HFF-Myc (cell line): ENCODE measurements at regions not wholly inside any gene's neighbourhood (a gene's known extent, or its start where the extent isn't known, plus 50 kb on each side); places are given as distances from the start of the nearest gene placed in this dataset.

ENCODE experiments used
- DNase-seq: peaks from one replicate; pipeline ENCODE4 v3.0.0-alpha.2; 2011; ENCODE audit warnings: low read depth; ENCODE audit errors: extremely low read depth
- H3K4me3 ChIP-seq: replicated peaks from 2 replicates; pipeline ENCODE4 v1.5.1; 2011; ENCODE audit warnings: low read depth, mild to moderate bottlenecking, control low read depth, low read length
- TF ChIP-seq, protein P1 (sequence below): IDR thresholded peaks from 2 replicates; pipeline ENCODE4 v1.5.1; 2012; ENCODE audit warnings: mild to moderate bottlenecking, low read depth, low read length, control low read depth; ENCODE audit errors: missing control alignments

GRCh38 chr1:235011599-235012435 is 116.8 kb downstream of the TOMM20 start:
- H3K4me3 ChIP-seq = no peak overlapping the region
- TF ChIP-seq, protein P1, sequence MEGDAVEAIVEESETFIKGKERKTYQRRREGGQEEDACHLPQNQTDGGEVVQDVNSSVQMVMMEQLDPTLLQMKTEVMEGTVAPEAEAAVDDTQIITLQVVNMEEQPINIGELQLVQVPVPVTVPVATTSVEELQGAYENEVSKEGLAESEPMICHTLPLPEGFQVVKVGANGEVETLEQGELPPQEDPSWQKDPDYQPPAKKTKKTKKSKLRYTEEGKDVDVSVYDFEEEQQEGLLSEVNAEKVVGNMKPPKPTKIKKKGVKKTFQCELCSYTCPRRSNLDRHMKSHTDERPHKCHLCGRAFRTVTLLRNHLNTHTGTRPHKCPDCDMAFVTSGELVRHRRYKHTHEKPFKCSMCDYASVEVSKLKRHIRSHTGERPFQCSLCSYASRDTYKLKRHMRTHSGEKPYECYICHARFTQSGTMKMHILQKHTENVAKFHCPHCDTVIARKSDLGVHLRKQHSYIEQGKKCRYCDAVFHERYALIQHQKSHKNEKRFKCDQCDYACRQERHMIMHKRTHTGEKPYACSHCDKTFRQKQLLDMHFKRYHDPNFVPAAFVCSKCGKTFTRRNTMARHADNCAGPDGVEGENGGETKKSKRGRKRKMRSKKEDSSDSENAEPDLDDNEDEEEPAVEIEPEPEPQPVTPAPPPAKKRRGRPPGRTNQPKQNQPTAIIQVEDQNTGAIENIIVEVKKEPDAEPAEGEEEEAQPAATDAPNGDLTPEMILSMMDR = no peak
- DNase-seq = peak; percentile 100

DNA sequence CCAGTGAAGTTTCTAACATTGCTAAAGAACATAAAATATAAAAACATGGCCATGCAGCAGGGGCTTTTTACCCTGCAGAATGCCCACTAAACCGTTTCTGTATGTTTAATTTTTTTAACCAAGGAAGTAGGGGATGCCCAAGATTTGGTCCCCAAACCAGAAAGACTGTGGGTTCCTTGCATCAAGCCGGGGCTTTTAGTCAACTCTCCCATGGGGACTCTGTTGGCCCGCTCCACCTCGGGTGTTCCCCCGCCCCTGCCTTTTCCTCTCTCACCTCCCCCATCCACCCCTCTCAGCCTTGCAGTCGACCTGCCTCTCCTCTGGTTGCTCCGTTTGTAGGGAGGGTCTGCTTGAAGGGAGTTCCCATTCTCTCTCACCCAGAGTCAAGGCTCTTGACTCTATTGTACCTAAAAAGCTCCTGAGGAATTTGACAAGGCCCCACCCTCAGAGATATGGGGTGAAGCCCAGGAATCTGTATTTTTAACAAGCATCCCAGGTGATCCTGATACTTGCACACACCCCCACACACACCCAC is 117.5 kb downstream of the TOMM20 start:
- DNase-seq = no peak
- TF ChIP-seq, protein P1 = no peak
- no peak overlapping the region for H3K4me3 ChIP-seq

DNA sequence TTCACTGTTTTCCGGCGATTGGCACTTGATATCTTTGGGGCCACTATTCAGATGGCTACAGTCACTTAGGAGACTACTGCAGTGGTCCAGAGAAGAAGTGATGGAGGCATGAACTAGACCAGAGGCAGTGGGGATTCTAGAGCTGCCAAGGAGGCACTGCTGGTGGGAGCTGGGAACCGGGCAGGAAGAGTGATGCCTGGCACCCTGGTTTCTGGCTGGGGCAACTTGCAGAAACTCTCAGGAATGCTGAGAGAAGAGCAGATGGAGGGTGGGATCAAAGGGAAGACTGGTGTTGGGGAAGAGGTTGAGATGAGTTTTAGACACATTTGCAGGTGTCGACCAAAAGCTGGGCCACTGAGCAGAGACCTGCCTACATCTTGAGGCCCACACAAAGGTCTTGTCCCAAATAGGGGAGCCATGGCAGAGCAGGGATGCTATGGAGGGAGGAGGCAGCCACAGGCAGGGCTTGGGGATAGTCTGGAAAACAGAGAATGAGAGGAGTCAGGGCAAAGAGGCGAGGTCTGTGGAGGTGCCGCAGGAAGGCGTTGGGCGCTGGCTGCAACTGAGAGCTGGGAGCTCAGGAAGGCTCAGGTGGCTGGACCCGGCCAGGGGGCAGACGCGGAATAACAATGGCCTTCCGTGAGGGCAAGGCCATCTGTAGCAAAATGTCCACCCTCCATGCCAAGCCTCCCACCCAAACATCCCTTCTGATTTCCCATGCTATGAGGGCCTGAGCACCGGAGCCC is 118.9 kb downstream of the TOMM20 start:
- DNase-seq = no peak
- TF ChIP-seq, protein P1 = no peak

DNA sequence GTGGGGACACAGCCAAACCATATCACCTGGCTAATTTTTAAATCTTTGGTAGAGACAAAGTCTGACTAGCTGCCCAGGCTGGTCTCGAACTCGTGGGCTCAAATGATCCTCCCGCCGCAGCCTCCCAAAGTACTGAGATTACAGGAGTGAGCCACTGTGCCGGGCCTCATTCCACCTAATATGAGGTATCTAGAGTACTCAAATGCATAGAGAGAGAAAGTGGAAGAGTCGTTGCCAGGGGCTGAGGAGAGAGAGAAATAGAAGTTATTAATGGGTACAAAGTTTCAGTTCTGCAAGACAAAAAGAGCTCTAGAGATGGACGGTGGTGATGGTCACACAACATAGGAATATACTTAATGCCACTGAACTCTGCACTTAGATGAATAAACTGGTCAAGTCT is 119.6 kb downstream of the TOMM20 start:
- H3K4me3 ChIP-seq = no peak overlapping the region
- TF ChIP-seq, protein P1 = no peak
- DNase-seq = no peak

More for the DNA sequence above, 118.9 kb downstream of the TOMM20 start:
- no peak overlapping the region for H3K4me3 ChIP-seq

DNA sequence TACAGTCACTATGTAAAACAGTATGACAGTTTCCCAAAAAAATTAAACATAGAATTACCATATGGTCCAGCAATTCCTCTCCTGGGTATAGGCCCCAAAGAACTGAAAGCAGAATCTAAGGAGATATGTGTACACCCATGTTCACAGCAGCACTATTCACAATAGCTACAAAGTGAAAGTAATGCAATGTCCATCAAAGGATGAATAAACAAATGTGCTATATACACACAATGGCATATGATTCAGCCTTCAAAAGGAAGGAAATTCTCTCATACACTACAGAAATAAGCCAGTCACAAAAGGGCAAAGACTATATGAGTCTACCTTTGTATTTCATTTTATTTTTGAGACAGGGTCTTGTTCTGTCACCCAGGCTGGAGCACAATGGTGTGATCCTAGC is 120.4 kb downstream of the TOMM20 start:
- no peak overlapping the region for H3K4me3 ChIP-seq
- DNase-seq = no peak
- TF ChIP-seq, protein P1 = no peak

DNA sequence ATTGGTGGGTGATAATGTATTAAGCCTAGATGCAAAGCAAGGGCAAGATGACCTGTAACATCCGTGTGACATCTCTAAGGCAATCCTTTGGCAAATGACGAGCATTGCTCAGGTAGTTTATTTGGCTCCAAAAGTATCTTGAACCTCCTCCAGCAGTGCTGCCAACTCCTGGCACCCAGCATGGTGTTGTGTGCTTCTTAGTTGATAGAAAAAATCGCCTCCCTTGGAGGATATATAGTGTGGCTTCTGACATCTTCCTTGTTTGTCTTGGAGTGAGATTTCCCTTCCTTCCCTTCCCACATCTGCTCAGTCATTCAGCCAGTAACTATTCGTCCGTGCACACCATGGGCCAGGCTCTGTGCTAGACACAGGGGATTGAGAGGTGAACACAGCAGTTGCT is 121.8 kb downstream of the TOMM20 start:
- TF ChIP-seq, protein P1 = no peak

More for the DNA sequence above, 121.8 kb downstream of the TOMM20 start:
- no peak for DNase-seq
- H3K4me3 ChIP-seq = no peak overlapping the region
